ENCODE measurements at regions not wholly inside any gene's neighbourhood (a gene's known extent, or its start where the extent isn't known, plus 50 kb on each side); places are given as distances from the start of the nearest gene placed in this dataset.

DNA sequence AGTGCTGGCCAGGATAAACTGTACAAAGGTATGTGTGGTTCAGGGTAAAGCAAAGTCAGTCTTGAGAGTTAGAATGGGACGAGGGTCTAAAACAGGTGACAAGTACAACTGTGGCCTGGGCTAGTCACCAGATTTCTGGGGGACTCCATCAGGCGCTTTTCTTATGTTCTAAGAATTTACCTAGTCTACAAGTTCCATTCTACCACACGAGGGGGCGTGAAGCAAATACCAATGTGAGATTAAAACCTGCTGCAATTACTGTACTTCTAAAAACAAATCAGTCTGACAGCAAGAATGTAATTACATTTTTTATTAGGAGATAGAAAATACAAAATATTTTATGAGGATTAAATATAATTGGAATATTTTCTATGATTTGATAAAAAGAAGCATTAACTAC is 146.5 kb downstream of the ALOX5 start:
- no peak for TF ChIP-seq CTCF (IDR thresholded peaks at IDR 0.05)
- no peak overlapping the region for H3K4me3 ChIP-seq (replicated peaks in 1 of 3; ENCODE audit: low read depth in 2 of 3, low read length in 3 of 3)
- intact Hi-C loops (cut with micrococcal nuclease) = no loop called here

DNA sequence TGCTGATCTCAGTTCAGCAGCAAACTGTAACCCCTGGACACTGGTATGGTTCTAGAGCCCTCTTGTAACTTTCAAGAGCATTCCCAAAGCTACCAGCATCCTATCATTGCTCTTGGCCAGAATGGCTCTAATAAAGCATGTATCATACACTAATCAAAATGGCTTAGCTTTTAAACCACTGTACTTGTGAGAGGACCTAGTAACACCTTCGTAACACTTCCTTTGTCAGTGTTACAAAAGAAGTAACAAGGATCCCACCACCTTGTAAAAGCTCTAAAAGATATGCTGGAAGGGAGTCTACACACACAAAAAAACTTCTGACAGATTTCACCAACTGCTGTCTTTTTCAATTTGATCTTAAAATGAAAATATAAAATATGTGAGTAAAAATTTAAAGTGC is 144.7 kb downstream of the ALOX5 start:
- H3K27ac Mint-ChIP-seq = no peak overlapping the region
- H3K9me3 ChIP-seq (replicated peaks in 1 of 2; ENCODE audit: control insufficient read depth in 1 of 2, insufficient read depth in 1 of 2, low read length in 2 of 2) = no peaks in the 10 kb centered on the region
- H3K4me3 Mint-ChIP-seq = no peak overlapping the region
- WGBS (ENCODE audit: insufficient coverage) = no CpG with 5 or more reads among the region's 1 CpG
- no peak overlapping the region for H2AFZ ChIP-seq (ENCODE audit: insufficient read depth, low read depth, low read length, poor library complexity, severe bottlenecking)
- no peaks in the 10 kb centered on the region for H3K79me2 ChIP-seq (ENCODE audit: insufficient read depth, low read length)
- no peak for TF ChIP-seq CTCF (IDR thresholded peaks at IDR 0.05)
- no peaks in the 10 kb centered on the region for H3K27me3 ChIP-seq (ENCODE audit: control insufficient read depth in 2 of 2, insufficient read depth in 2 of 2, low read length in 2 of 2)
- H3K4me1 Mint-ChIP-seq = peaks cover 3% of the 10 kb centered on the region
- no peak overlapping the region for H3K9ac ChIP-seq (ENCODE audit: insufficient read depth, low read length, poor library complexity, severe bottlenecking)
- H3K36me3 Mint-ChIP-seq = peaks cover 0 to 5% of the 10 kb centered on the region in 2 donors
- H3K27ac ChIP-seq (ENCODE audit: low read depth in 1 of 2, low read length in 2 of 2) = no peak overlapping the region
- no peak for DNase-seq
- H3K36me3 ChIP-seq (replicated peaks in 1 of 2; ENCODE audit: control insufficient read depth in 1 of 2, insufficient read depth in 2 of 2, low read length in 2 of 2) = no peaks in the 10 kb centered on the region
- no peaks in the 10 kb centered on the region for H3K27me3 Mint-ChIP-seq (ENCODE audit: low read depth in 3 of 3)
- H4K20me1 ChIP-seq (ENCODE audit: insufficient read depth, low read length) = peaks cover 5% of the 10 kb centered on the region
- no peaks in the 10 kb centered on the region for H3K4me1 ChIP-seq (ENCODE audit: control insufficient read depth in 1 of 2, insufficient read depth in 2 of 2, low read length in 2 of 2)
- no peak overlapping the region for H3K4me3 ChIP-seq (replicated peaks in 1 of 3; ENCODE audit: low read depth in 2 of 3, low read length in 3 of 3)
- intact Hi-C loops (cut with micrococcal nuclease) = no loop called here
- no peaks in the 10 kb centered on the region for H3K9me3 Mint-ChIP-seq
- H3K4me2 ChIP-seq (replicated peaks; ENCODE audit: extremely low read depth, low read length, poor library complexity, severe bottlenecking) = no peak overlapping the region

More for the DNA sequence above, 146.5 kb downstream of the ALOX5 start:
- no peaks in the 10 kb centered on the region for H3K27me3 ChIP-seq (ENCODE audit: control insufficient read depth in 2 of 2, insufficient read depth in 2 of 2, low read length in 2 of 2)
- Mint-ChIP-seq H3K4me3 (no peak overlapping the region), H3K4me1 (no peaks in the 10 kb centered on the region), H3K27ac (no peak overlapping the region), H3K27me3 (ENCODE audit: low read depth in 3 of 3) (no peaks in the 10 kb centered on the region), H3K36me3 (peaks cover 3 to 10% of the 10 kb centered on the region in 2 donors), H3K9me3 (no peaks in the 10 kb centered on the region)
- H3K79me2 ChIP-seq (ENCODE audit: insufficient read depth, low read length) = no peaks in the 10 kb centered on the region
- WGBS (ENCODE audit: insufficient coverage) = 100% methylated on average over 1 of the region's 4 CpGs
- no peaks in the 10 kb centered on the region for H3K9me3 ChIP-seq (replicated peaks in 1 of 2; ENCODE audit: control insufficient read depth in 1 of 2, insufficient read depth in 1 of 2, low read length in 2 of 2)
- no peaks in the 10 kb centered on the region for H3K4me1 ChIP-seq (ENCODE audit: control insufficient read depth in 1 of 2, insufficient read depth in 2 of 2, low read length in 2 of 2)
- no peak overlapping the region for H2AFZ ChIP-seq (ENCODE audit: insufficient read depth, low read depth, low read length, poor library complexity, severe bottlenecking)
- no peak for DNase-seq
- H3K4me2 ChIP-seq (replicated peaks; ENCODE audit: extremely low read depth, low read length, poor library complexity, severe bottlenecking) = no peak overlapping the region
- no peak overlapping the region for H3K27ac ChIP-seq (ENCODE audit: low read depth in 1 of 2, low read length in 2 of 2)
- no peak overlapping the region for H3K9ac ChIP-seq (ENCODE audit: insufficient read depth, low read length, poor library complexity, severe bottlenecking)
- no peaks in the 10 kb centered on the region for H3K36me3 ChIP-seq (replicated peaks in 1 of 2; ENCODE audit: control insufficient read depth in 1 of 2, insufficient read depth in 2 of 2, low read length in 2 of 2)
- peaks cover 5% of the 10 kb centered on the region for H4K20me1 ChIP-seq (ENCODE audit: insufficient read depth, low read length)
